CD8-positive, alpha-beta memory T cell (primary cell): ENCODE measurements at regions not wholly inside any gene's neighbourhood (a gene's known extent, or its start where the extent isn't known, plus 50 kb on each side); places are given as distances from the start of the nearest gene placed in this dataset.

Source experiments
- CTCF ChIA-PET: fragments of 350-600 bp; sonication (Branson Sonifier 250); formaldehyde crosslinking; loops from one replicate; lab custom pipeline; 2021; ENCODE audit warnings: antibody characterized with exemption; lab: Charles Lee
- POLR2A ChIA-PET: fragments of 350-600 bp; sonication (Branson Sonifier 250); formaldehyde crosslinking; loops from one replicate; lab custom pipeline; 2021; ENCODE audit warnings: antibody characterized with exemption; lab: Charles Lee
- DNase-seq, 5 donors: peaks; one replicate each; pipeline versions ENCODE4 v3.0.0 to v3.0.0-alpha.2; 2020 to 2022; ENCODE audit warnings: mixed read lengths in 1 of 5
- H3K27ac ChIP-seq: one replicate; pipeline ENCODE4 v1.7.0; 2013; ENCODE audit warnings: low read depth, mild to moderate bottlenecking, low read length, moderate library complexity
- H3K27me3 ChIP-seq: 2 replicates; pipeline ENCODE4 v1.7.0; 2013; ENCODE audit warnings: low read length, mild to moderate bottlenecking; ENCODE audit not compliant: insufficient read depth, poor library complexity, severe bottlenecking
- H3K36me3 ChIP-seq: 2 replicates; pipeline ENCODE4 v1.7.0; 2013; ENCODE audit warnings: mild to moderate bottlenecking, low read length, moderate library complexity; ENCODE audit not compliant: insufficient read depth
- H3K4me1 ChIP-seq: 2 replicates; pipeline ENCODE4 v1.7.0; 2013; ENCODE audit warnings: mild to moderate bottlenecking, low read length, moderate library complexity; ENCODE audit not compliant: insufficient read depth
- H3K4me3 ChIP-seq: 2 replicates; pipeline ENCODE4 v1.7.0; 2013; ENCODE audit warnings: mild to moderate bottlenecking, low read length
- H3K9me3 ChIP-seq: 2 replicates; pipeline ENCODE4 v1.7.0; 2013; ENCODE audit warnings: mild to moderate bottlenecking, low read length
- H3K27ac Mint-ChIP-seq, 8 donors: one replicate each; pipeline ENCODE4 v1.8.0; 2020 to 2021; ENCODE audit warnings: mixed read lengths in 8 of 8, mild to moderate bottlenecking in 6 of 8, inconsistent platforms in 3 of 8, moderate library complexity in 3 of 8
- H3K27me3 Mint-ChIP-seq, 2 donors: one replicate each; pipeline ENCODE4 v1.8.0; 2020 to 2021; ENCODE audit warnings: mixed read lengths in 2 of 2, mild to moderate bottlenecking in 1 of 2, moderate library complexity in 1 of 2
- H3K36me3 Mint-ChIP-seq, 3 donors: one replicate each; pipeline ENCODE4 v1.8.0; 2020 to 2021; ENCODE audit warnings: mixed read lengths in 3 of 3, inconsistent platforms in 1 of 3, mild to moderate bottlenecking in 1 of 3
- H3K4me1 Mint-ChIP-seq, 3 donors: one replicate each; pipeline ENCODE4 v1.8.0; 2020 to 2021; ENCODE audit warnings: mixed read lengths in 3 of 3, inconsistent platforms in 1 of 3, mild to moderate bottlenecking in 1 of 3
- H3K4me3 Mint-ChIP-seq, 7 donors: one replicate each; pipeline ENCODE4 v1.8.0; 2020 to 2021; ENCODE audit warnings: mixed read lengths in 7 of 7, mild to moderate bottlenecking in 6 of 7, moderate library complexity in 4 of 7, inconsistent platforms in 2 of 7
- H3K9me3 Mint-ChIP-seq, 5 donors: one replicate each; pipeline ENCODE4 v1.8.0; 2020 to 2022; ENCODE audit warnings: mixed read lengths in 5 of 5, mild to moderate bottlenecking in 3 of 5, moderate library complexity in 2 of 5, inconsistent platforms in 1 of 5

DNA sequence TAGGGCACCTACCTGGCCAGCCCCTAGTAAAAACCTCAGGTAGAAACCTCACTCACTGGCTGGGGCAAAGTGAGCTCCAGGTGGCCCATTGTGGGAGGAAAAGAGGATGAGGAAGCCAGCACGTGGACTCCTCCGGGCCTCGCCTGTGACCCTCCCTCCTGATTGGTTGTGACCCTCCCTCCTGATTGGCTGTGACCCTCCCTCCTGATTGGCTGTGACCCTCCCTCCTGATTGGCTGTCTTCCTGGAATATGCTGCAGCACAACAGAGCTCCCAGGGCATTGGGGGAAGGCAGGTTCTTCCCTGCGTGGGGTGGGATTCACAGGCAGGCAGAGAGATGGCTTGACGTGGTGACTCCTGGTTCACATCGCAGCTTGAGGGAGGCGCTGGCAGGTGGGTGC lies 343.0 kb downstream of the GLRX3 start:
- H3K27me3 ChIP-seq: no peaks in the 10 kb centered on the region
- POLR2A ChIA-PET: no interaction called here
- Mint-ChIP-seq H3K27ac (no peak overlapping the region), H3K36me3 (no peaks in the 10 kb centered on the region), H3K9me3 (peaks cover 0 to 4% (median 0%) of the 10 kb centered on the region in 5 donors), H3K4me1 (no peaks in the 10 kb centered on the region), H3K4me3 (no peak overlapping the region), H3K27me3 (no peaks in the 10 kb centered on the region)
- DNase-seq: no peak
- H3K4me1 ChIP-seq: no peaks in the 10 kb centered on the region
- CTCF ChIA-PET: no interaction called here
- H3K9me3 ChIP-seq: no peaks in the 10 kb centered on the region
- H3K36me3 ChIP-seq: no peaks in the 10 kb centered on the region
- H3K27ac ChIP-seq: no peak overlapping the region
- H3K4me3 ChIP-seq: no peak overlapping the region

DNA sequence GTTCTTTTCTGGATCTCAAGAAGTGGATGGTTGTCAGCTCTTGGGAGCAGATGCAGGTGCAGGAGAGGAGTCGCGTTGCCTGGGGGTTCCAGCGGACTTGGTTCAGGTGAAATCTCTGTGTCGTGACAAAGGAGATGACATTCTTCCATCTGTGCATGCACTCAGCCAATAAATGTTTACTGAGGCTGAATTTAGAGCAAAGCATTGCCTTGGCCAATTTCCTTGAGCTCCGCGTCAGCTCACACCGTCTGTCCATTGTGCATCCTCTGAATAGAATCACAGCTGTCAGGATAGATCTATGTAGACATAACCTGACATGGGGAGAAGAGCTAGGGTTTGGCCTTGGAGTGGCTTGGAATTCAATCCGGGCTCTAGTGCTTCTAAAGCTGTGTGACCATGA lies 343.7 kb downstream of the GLRX3 start:
- H3K27me3 ChIP-seq: no peaks in the 10 kb centered on the region
- ChIA-PET CTCF (no interaction called here), POLR2A (no interaction called here)
- H3K36me3 ChIP-seq: no peaks in the 10 kb centered on the region
- H3K27me3 Mint-ChIP-seq: no peaks in the 10 kb centered on the region
- no peak overlapping the region for H3K4me3 Mint-ChIP-seq
- H3K27ac ChIP-seq: no peak overlapping the region
- H3K9me3 Mint-ChIP-seq: peaks cover 0 to 4% (median 0%) of the 10 kb centered on the region in 5 donors
- no peaks in the 10 kb centered on the region for H3K36me3 Mint-ChIP-seq
- DNase-seq: no peak
- H3K27ac Mint-ChIP-seq: no peak overlapping the region
- no peaks in the 10 kb centered on the region for H3K9me3 ChIP-seq
- no peak overlapping the region for H3K4me3 ChIP-seq
- no peaks in the 10 kb centered on the region for H3K4me1 ChIP-seq
- no peaks in the 10 kb centered on the region for H3K4me1 Mint-ChIP-seq

DNA sequence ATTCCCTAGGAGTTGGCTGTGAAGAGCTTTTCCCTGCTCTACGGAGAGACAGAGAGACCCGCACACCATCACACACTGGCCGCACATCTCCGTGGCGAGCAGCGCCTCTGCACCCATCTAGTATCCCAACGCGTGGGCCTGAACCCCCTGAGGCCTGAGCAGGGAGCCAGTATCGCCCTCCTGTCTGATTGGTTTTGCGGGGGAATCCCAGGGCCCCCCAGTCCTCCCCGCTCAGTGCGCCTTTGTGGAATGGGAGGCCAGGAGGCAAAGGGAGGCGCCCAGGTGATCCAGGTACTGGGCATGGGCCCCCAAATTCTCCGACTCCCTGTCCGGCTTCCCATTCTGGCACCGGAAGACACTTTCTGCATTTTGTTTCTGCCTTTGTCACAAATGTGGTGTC lies 344.3 kb downstream of the GLRX3 start:
- H3K4me1 Mint-ChIP-seq: no peaks in the 10 kb centered on the region
- no peak overlapping the region for H3K27ac ChIP-seq
- H3K27me3 ChIP-seq: no peaks in the 10 kb centered on the region
- no peak for DNase-seq
- H3K4me3 Mint-ChIP-seq: no peak overlapping the region
- ChIA-PET POLR2A (no interaction called here), CTCF (no interaction called here)
- H3K4me1 ChIP-seq: no peaks in the 10 kb centered on the region
- H3K27ac Mint-ChIP-seq: no peak overlapping the region
- H3K36me3 Mint-ChIP-seq: no peaks in the 10 kb centered on the region
- H3K9me3 Mint-ChIP-seq: peaks cover 0 to 4% (median 0%) of the 10 kb centered on the region in 5 donors
- H3K36me3 ChIP-seq: no peaks in the 10 kb centered on the region
- no peaks in the 10 kb centered on the region for H3K27me3 Mint-ChIP-seq
- H3K4me3 ChIP-seq: no peak overlapping the region
- H3K9me3 ChIP-seq: no peaks in the 10 kb centered on the region

DNA sequence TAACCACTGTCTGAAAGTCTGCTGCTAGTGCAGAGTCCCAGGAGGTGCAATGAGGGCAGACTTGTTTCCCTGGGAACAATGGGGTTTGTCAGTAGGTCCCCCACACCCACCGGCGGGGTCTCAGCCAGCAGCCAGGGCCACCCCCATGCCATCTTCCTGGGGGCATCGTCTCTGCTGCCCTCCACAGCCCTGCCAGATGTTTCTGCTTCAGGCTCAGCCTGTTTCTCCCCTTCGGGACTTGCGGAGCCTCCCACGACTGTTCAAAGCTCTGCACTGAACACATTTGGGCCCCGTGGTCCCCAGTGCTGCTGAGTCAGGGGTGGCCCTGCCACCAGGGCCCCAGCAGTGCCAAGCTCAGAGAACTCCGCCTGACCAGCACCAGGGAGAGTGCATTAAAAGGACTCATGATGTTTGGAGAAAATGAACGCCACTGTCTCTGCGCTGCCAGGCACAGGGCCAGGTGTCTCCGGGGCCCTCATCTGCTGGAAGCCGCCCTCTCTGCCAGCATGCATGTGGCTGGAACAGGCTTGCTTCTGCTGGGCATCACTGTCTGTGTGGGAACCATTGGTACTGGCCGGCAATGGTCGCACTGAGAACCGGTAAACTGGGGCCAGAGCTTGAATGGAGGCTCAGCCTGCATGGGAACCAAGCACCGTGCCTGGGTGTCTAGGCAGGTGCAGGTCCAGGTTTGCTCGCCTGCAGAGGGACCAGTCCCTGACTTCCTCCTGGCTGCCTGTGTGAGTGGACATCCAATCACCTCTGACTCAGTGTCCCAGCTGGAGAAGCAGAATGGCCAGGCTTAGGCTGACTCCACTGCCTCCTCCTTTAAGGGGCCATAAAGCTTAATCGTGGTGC lies 345.1 kb downstream of the GLRX3 start:
- Histone ChIP-seq H3K4me1 (no peaks in the 10 kb centered on the region), H3K36me3 (no peaks in the 10 kb centered on the region), H3K4me3 (no peak overlapping the region), H3K9me3 (no peaks in the 10 kb centered on the region), H3K27me3 (no peaks in the 10 kb centered on the region), H3K27ac (no peak overlapping the region)
- H3K4me3 Mint-ChIP-seq: no peak overlapping the region
- ChIA-PET CTCF (no interaction called here), POLR2A (no interaction called here)
- H3K27me3 Mint-ChIP-seq: no peaks in the 10 kb centered on the region
- H3K36me3 Mint-ChIP-seq: no peaks in the 10 kb centered on the region
- no peak overlapping the region for H3K27ac Mint-ChIP-seq
- H3K9me3 Mint-ChIP-seq: peaks cover 0 to 4% (median 0%) of the 10 kb centered on the region in 5 donors
- DNase-seq: no peak
- no peaks in the 10 kb centered on the region for H3K4me1 Mint-ChIP-seq

DNA sequence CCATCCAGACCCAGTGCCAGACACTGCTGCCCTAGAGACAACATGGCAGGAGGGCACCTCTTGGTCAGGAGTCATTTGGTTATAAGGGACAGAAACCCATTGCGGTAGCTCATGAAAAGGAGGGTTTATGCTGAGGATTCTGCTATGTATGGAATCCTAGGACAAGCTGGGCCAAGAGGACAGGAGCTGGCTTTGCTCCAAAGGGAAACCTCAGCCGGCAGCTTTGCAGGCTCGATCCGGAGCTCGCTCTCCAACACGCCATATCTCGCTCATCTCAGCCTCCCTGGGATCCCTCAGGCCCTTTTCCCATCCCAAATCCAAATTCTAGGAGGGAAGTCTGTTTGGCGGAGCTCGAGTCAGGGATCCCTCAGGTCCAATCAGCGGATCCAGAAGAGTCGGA lies 345.7 kb downstream of the GLRX3 start:
- H3K27ac ChIP-seq: no peak overlapping the region
- no peaks in the 10 kb centered on the region for H3K9me3 ChIP-seq
- H3K4me1 ChIP-seq: no peaks in the 10 kb centered on the region
- DNase-seq: no peak
- Mint-ChIP-seq H3K4me3 (no peak overlapping the region), H3K36me3 (no peaks in the 10 kb centered on the region), H3K4me1 (no peaks in the 10 kb centered on the region), H3K9me3 (peaks cover 0 to 2% (median 0%) of the 10 kb centered on the region in 5 donors), H3K27ac (no peak overlapping the region), H3K27me3 (no peaks in the 10 kb centered on the region)
- ChIA-PET POLR2A (no interaction called here), CTCF (no interaction called here)
- no peaks in the 10 kb centered on the region for H3K27me3 ChIP-seq
- no peak overlapping the region for H3K4me3 ChIP-seq
- H3K36me3 ChIP-seq: no peaks in the 10 kb centered on the region

DNA sequence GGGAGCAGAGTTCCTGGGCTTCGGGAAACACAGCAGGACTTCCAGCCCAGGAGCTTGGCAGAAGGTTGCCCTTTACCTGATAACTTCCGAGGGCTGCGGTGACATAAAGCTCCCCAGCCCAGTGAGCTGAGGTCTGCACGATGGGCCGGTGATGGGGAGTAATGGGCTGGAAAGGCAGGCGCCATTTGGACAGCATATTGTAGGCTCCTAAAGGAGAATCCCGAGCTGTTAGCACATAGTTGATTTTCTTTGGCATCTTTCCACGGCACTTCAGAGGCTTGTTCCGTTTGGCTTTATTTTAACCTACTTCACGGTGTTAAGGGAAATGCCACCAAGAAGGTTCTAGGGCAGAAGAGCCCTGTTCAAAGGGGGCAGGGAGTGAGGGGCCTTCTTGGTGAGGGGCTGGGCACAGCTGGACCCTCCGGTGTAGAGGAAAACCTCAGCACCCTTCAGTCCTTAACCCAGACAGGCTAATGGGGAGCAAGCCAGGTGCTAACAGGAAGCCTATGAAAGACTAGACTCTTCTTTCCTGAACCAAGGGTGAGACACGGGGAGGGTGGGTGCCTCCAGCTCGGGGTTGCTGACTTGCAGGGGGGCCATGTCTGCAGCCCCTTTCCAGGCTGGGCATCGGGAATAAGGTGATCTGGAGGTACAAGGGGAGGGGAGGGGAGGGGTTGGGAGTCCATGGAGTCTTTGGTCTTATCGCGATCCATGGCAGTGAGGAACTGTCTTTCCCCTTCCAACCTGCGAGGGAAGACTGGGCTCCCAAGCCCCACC lies 347.7 kb downstream of the GLRX3 start:
- no peaks in the 10 kb centered on the region for H3K27me3 ChIP-seq
- ChIA-PET CTCF (no interaction called here), POLR2A (no interaction called here)
- no peak overlapping the region for H3K27ac Mint-ChIP-seq
- peaks cover 0 to 2% (median 0%) of the 10 kb centered on the region in 5 donors for H3K9me3 Mint-ChIP-seq
- H3K36me3 ChIP-seq: no peaks in the 10 kb centered on the region
- H3K27ac ChIP-seq: no peak overlapping the region
- H3K4me1 Mint-ChIP-seq: no peaks in the 10 kb centered on the region
- H3K9me3 ChIP-seq: no peaks in the 10 kb centered on the region
- no peaks in the 10 kb centered on the region for H3K4me1 ChIP-seq
- H3K4me3 Mint-ChIP-seq: no peak overlapping the region
- H3K4me3 ChIP-seq: no peak overlapping the region
- H3K27me3 Mint-ChIP-seq: no peaks in the 10 kb centered on the region
- no peaks in the 10 kb centered on the region for H3K36me3 Mint-ChIP-seq
- DNase-seq: no peak

DNA sequence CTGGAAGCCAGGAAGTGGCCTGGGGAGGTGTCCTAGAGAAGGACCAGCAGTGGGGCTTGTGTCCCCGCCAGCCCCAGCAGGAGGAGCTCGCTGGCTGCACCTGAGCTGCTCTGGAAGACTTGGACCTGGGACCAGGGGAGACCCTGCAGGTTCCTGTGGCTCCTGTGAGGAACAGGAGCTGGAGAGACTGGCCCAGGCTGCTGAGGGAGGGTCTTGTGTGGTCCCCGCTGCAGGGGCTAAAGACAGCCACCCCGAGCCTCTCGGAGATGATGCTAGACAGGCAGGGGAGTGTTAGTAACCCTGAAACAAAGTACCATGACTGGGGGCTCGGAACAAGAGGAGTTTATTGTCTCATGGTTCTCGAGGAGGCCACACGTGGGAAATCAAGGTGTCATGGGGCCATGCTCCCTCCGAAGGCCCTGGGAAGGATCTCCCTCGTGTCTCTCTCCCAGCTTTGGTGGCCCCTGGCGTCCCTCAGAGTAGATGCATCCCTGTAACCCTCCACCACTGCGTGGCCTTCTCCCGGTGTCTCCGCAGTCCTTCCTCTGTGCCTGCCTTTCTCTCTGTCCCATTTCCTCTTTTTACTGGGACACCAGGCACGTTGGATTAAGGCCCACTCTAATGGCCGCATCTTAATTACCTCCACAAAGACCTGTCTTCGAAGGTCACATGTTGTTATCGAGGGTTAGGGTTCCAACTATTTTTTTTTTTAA lies 348.4 kb downstream of the GLRX3 start:
- Mint-ChIP-seq H3K4me3 (no peak overlapping the region), H3K27ac (no peak overlapping the region), H3K9me3 (peaks cover 0 to 2% (median 0%) of the 10 kb centered on the region in 5 donors), H3K36me3 (no peaks in the 10 kb centered on the region), H3K27me3 (no peaks in the 10 kb centered on the region), H3K4me1 (no peaks in the 10 kb centered on the region)
- DNase-seq: no peak
- Histone ChIP-seq H3K4me1 (no peaks in the 10 kb centered on the region), H3K27me3 (no peaks in the 10 kb centered on the region), H3K36me3 (no peaks in the 10 kb centered on the region), H3K27ac (no peak overlapping the region), H3K9me3 (no peaks in the 10 kb centered on the region), H3K4me3 (no peak overlapping the region)
- ChIA-PET POLR2A (no interaction called here), CTCF (no interaction called here)
